ENCODE measurements at regions not wholly inside any gene's neighbourhood (a gene's known extent, or its start where the extent isn't known, plus 50 kb on each side); places are given as distances from the start of the nearest gene placed in this dataset.
A peak's percentile ranks its signal among the peaks of the same experiment; 100 is the strongest.
"Not testable (repeated sequence)": the region's sequence is repeated elsewhere in the genome, so short reads cannot be mapped to it uniquely, and the experiment has no call there.

DNA sequence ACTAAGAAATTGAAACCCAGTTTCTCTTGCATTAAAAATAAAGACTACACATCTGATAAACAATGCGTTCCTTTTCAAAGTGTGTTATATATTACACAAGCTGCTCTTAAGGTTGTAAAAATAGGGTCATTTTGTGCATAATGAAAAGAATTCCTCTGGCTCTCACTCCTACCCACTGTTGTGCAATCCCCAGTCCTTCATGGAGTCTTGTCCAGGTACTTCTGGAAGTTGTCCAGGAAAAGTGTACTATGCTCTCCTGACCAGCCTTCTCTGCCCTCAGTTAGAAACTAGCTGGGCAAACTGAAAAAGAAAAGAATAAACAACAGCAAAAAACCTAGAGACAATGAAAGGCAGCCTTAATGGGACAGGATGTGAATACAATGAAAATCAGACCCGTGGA is 345.5 kb upstream of the PAPPA start:
- DNase-seq (no peak), ATAC-seq (ENCODE audit: low read depth in 2 of 2) (no peak)
- Mint-ChIP-seq H3K36me3 (no peaks in the 10 kb centered on the region), H3K4me3 (no peak overlapping the region), H3K27me3 (no peaks in the 10 kb centered on the region), H3K9me3 (peaks cover 0 to 11% (median 1%) of the 10 kb centered on the region in 7 donors), H3K4me1 (no peaks in the 10 kb centered on the region), H3K27ac (no peak overlapping the region)

DNA sequence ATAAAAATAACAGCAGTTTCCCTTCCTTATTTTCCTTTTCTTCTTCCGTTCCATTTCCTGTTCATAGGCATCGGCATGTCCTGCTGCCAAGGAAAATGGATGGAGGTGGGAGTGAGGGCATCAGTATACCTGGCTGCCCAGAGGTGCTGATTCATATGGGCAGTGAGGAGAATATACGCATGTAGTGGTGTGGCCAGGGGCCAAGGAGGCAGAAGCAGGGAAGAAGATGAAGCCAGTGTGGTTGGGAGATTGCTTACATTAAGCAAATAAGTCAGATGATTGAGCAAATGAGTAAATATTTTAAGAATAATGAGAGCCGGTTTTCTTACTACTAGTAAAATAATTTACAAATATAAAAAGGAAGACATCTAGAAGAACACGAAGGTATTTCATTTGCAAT is 344.9 kb upstream of the PAPPA start:
- Mint-ChIP-seq H3K36me3 (no peaks in the 10 kb centered on the region), H3K4me1 (no peaks in the 10 kb centered on the region), H3K27ac (peak overlapping the region in 1 of 6 donors; percentile 9), H3K4me3 (no peak overlapping the region), H3K27me3 (no peaks in the 10 kb centered on the region), H3K9me3 (peaks cover 1 to 12% (median 5%) of the 10 kb centered on the region in 7 donors)
- DNase-seq (no peak), ATAC-seq (ENCODE audit: low read depth in 2 of 2) (no peak)

GRCh38 chr9:115810166-115810565 is 343.4 kb upstream of the PAPPA start:
- Mint-ChIP-seq H3K4me3 (no peak overlapping the region), H3K36me3 (no peaks in the 10 kb centered on the region), H3K27ac (no peak overlapping the region), H3K4me1 (no peaks in the 10 kb centered on the region), H3K9me3 (peaks cover 4 to 15% (median 8%) of the 10 kb centered on the region in 7 donors), H3K27me3 (no peaks in the 10 kb centered on the region)
- ATAC-seq (ENCODE audit: low read depth in 2 of 2): no peak
- no peak for DNase-seq

- no peak for ATAC-seq (ENCODE audit: low read depth in 2 of 2)
- no peaks in the 10 kb centered on the region for H3K27me3 Mint-ChIP-seq
- no peak for DNase-seq
- no peaks in the 10 kb centered on the region for H3K36me3 Mint-ChIP-seq
- H3K9me3 Mint-ChIP-seq: peaks cover 4 to 13% (median 9%) of the 10 kb centered on the region in 7 donors
- no peak overlapping the region for H3K27ac Mint-ChIP-seq
- no peak overlapping the region for H3K4me3 Mint-ChIP-seq
- no peaks in the 10 kb centered on the region for H3K4me1 Mint-ChIP-seq
Measured at GRCh38 chr9:115814081-115814480, 339.5 kb upstream of the PAPPA start.

- ATAC-seq (ENCODE audit: low read depth in 2 of 2) (no peak), DNase-seq (no peak)
- no peak overlapping the region for H3K27ac Mint-ChIP-seq
- no peaks in the 10 kb centered on the region for H3K27me3 Mint-ChIP-seq
- H3K4me1 Mint-ChIP-seq: no peaks in the 10 kb centered on the region
- H3K36me3 Mint-ChIP-seq: no peaks in the 10 kb centered on the region
- no peak overlapping the region for H3K4me3 Mint-ChIP-seq
- peaks cover 4 to 20% (median 9%) of the 10 kb centered on the region in 7 donors for H3K9me3 Mint-ChIP-seq
Measured at GRCh38 chr9:115815786-115816185, 337.8 kb upstream of the PAPPA start.

DNA sequence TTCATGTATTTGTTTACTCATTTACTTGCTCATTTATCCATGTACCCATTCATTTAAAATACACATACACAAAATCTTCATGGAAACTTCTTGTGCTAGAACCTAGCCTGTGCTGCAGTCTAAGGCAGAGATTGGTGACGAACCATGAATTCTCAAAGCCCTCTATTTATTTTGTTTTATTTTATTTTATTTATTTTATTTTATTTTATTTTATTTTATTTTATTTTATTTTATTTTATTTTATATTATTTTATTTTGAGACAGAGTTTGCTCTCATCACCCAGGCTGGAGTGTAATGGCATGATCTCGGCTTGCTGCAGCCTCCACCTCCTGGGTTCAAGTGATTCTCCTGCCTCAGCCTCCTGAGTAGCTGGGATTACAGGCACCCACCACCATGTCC is 334.9 kb upstream of the PAPPA start:
- H3K27ac Mint-ChIP-seq; H3K4me3 Mint-ChIP-seq; H3K36me3 Mint-ChIP-seq; ATAC-seq (ENCODE audit: low read depth in 2 of 2); H3K4me1 Mint-ChIP-seq; DNase-seq; H3K27me3 Mint-ChIP-seq: not testable (repeated sequence)
- H3K9me3 Mint-ChIP-seq: peaks cover 6 to 26% (median 9%) of the 10 kb centered on the region in 7 donors

- no peaks in the 10 kb centered on the region for H3K36me3 Mint-ChIP-seq
- no peak overlapping the region for H3K27ac Mint-ChIP-seq
- no peaks in the 10 kb centered on the region for H3K4me1 Mint-ChIP-seq
- no peak for DNase-seq
- no peak for ATAC-seq (ENCODE audit: low read depth in 2 of 2)
- no peak overlapping the region for H3K4me3 Mint-ChIP-seq
- H3K27me3 Mint-ChIP-seq: no peaks in the 10 kb centered on the region
- peaks cover 2 to 15% (median 4%) of the 10 kb centered on the region in 7 donors for H3K9me3 Mint-ChIP-seq
Measured at GRCh38 chr9:115832031-115832430, 321.6 kb upstream of the PAPPA start.

DNA sequence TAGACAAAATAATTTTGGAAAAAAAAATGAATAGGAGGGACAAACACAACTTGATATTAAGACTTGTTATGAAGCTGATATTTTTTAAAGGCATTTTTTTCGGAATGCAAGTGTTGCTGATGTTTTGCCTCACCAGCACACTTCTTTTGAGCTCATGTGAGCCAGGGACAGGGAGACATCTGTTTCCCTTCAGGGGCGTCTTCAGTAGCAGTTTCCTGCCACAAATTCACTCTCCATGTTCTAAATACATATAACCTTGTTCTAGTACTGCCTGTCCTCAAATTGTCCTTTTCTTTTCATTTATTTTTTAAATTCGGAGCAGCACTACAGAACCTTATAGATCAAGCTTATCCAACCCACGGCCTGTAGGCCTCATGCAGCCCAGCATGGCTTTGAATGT is 316.0 kb upstream of the PAPPA start:
- ATAC-seq (ENCODE audit: low read depth in 2 of 2): no peak
- no peaks in the 10 kb centered on the region for H3K27me3 Mint-ChIP-seq
- H3K27ac Mint-ChIP-seq: no peak overlapping the region
- no peaks in the 10 kb centered on the region for H3K4me1 Mint-ChIP-seq
- H3K9me3 Mint-ChIP-seq: peaks cover 0 to 11% (median 6%) of the 10 kb centered on the region in 7 donors
- no peaks in the 10 kb centered on the region for H3K36me3 Mint-ChIP-seq
- no peak for DNase-seq
- no peak overlapping the region for H3K4me3 Mint-ChIP-seq

DNA sequence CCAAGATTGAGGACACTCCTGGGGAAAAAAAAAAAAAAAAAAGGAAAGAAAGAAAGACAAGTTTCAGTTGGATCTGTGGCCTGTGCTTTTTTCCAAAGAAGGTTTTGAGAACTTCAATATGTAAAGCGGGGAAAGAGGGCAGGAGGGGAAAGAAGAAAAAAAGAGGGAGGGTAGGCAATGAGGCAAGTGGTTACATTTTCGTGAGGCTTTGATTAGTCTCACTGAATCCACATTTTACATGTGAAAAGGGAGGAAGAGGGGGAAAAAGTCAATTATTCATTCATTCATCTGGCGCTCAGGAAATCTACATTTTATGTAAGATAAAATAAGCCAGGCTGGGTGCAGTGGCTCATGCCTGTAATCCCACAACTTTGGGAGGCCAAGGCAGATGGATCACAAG is 315.2 kb upstream of the PAPPA start:
- DNase-seq (no peak), ATAC-seq (ENCODE audit: low read depth in 2 of 2) (no peak)
- H3K36me3 Mint-ChIP-seq: no peaks in the 10 kb centered on the region
- no peaks in the 10 kb centered on the region for H3K27me3 Mint-ChIP-seq
- peaks cover 3 to 13% (median 5%) of the 10 kb centered on the region in 7 donors for H3K9me3 Mint-ChIP-seq
- no peak overlapping the region for H3K4me3 Mint-ChIP-seq
- H3K27ac Mint-ChIP-seq: no peak overlapping the region
- no peaks in the 10 kb centered on the region for H3K4me1 Mint-ChIP-seq

DNA sequence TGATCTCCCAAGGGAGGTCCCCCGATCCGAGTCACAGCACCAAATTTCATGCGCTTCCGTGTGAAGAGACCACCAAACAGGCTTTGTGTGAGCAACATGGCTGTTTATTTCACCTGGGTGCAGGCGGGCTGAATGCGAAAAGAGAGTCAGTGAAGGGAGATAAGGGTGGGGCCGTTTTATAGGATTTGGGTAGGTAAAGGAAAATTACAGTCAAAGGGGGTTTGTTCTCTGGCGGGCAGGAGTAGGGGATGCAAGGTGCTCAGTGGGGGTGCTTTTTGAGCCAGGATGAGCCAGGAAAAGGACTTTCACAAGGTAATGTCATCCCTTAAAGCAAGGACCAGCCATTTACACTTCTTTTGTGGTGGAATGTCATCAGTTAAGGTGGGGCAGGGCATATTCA is 309.2 kb upstream of the PAPPA start:
- not testable (repeated sequence) for H3K27ac Mint-ChIP-seq; H3K27me3 Mint-ChIP-seq; H3K36me3 Mint-ChIP-seq; H3K4me3 Mint-ChIP-seq; ATAC-seq (ENCODE audit: low read depth in 2 of 2); DNase-seq; H3K4me1 Mint-ChIP-seq
- H3K9me3 Mint-ChIP-seq: peaks cover 0 to 17% (median 5%) of the 10 kb centered on the region in 7 donors

- H3K4me3 Mint-ChIP-seq: no peak overlapping the region
- H3K27me3 Mint-ChIP-seq: no peaks in the 10 kb centered on the region
Measured at GRCh38 chr9:115845648-115846312, 307.8 kb upstream of the PAPPA start.

DNA sequence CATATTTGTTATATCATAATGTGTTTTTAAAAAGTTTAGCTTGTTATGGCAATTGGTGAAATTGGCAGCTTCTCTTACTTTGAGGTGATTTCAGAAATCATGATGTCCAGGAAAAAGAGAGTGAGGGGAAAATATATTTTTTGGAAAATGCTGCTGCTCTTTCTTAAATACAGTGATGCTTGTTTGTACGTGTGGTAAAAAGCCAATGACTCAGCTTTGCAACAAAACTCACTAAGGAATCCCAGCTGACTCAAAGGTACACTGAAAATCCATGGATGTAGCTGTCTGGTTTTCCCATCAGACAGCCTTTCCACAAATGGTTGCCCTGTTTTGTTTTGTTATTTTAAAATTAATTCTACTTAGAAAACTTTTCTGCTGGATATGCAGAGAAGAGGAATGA is 306.4 kb upstream of the PAPPA start:
- Mint-ChIP-seq H3K27ac (no peak overlapping the region), H3K27me3 (no peaks in the 10 kb centered on the region), H3K36me3 (no peaks in the 10 kb centered on the region), H3K9me3 (peaks cover 0 to 13% (median 3%) of the 10 kb centered on the region in 7 donors), H3K4me1 (no peaks in the 10 kb centered on the region), H3K4me3 (no peak overlapping the region)
- no peak for ATAC-seq (ENCODE audit: low read depth in 2 of 2)
- DNase-seq: no peak

More at GRCh38 chr9:115845648-115846312, 307.8 kb upstream of the PAPPA start:
- ATAC-seq (ENCODE audit: low read depth in 2 of 2) (no peak), DNase-seq (no peak)
- Mint-ChIP-seq H3K4me1 (no peaks in the 10 kb centered on the region), H3K36me3 (no peaks in the 10 kb centered on the region), H3K27ac (no peak overlapping the region), H3K9me3 (peaks cover 0 to 15% (median 3%) of the 10 kb centered on the region in 7 donors)

DNA sequence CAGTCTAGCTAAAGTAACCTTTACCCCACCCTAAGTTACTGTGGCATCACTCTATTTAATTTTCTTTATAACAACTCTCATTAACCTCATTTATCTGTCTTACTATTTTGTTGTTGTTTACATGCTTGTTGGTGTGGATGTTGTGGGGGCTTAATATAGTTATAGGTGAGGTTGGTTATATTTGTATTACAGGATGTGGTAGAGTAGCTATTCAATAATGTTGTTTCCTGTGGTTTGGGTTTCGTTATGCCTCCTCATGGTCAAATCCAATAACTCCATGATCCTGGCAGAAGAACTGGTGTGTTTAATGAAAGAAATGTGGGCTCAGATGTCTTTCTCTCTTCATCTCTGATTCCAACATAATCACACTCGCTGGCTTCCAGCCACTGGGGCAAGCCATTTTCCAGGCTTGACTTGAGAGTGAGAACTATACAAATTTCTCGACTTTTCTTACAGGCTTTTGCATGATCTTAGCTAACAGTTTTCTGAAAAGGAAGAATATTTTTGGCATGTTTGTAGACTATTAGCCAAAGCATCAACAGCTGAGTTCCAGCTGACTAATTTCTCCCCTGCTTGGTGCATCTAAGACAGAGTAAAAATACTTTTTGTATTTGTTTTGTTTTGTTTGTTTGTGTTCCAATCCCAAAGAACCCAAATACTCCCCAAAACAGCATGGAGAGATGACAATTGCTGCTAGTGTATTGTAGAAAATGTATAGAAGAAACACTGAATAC is 303.7 kb upstream of the PAPPA start:
- no peak for DNase-seq
- H3K27me3 Mint-ChIP-seq: no peaks in the 10 kb centered on the region
- H3K4me3 Mint-ChIP-seq: no peak overlapping the region
- H3K4me1 Mint-ChIP-seq: no peaks in the 10 kb centered on the region
- no peak for ATAC-seq (ENCODE audit: low read depth in 2 of 2)
- no peak overlapping the region for H3K27ac Mint-ChIP-seq
- no peaks in the 10 kb centered on the region for H3K36me3 Mint-ChIP-seq
- H3K9me3 Mint-ChIP-seq: peaks cover 0 to 8% (median 0%) of the 10 kb centered on the region in 7 donors

DNA sequence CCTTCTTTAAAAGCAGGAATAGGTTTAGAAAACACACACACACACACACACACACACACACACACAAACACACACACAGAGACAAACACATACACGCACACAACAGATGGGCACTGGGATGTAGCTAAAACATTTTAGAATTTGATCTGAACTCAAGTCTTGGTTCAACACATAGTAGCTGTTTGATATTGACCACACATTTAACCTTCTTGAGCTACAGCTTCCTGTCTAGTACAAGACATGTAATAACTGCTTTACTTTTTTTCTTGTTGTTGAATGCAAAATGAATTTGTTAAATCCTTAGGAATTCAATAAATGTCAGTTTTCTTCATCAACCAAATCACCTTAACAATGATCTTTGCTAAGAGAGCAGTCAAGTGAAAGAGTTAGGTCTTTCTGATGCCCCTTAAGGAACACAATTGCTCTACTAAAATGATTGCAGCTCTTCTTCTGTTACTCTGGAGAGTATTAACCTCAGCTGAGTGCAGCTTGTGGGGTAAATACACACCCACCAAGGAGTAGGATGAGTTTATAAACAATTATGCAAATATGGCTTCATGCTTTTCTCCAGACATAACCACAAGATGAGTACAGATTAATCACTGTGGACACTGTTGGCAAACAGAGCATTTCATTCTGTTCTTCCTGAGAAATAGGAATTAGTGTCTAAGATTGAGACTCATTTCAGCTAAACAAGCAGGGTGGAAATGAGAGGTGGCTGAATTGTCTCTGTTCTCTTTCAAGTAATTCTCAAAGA is 302.9 kb upstream of the PAPPA start:
- no peak overlapping the region for H3K4me3 Mint-ChIP-seq
- H3K9me3 Mint-ChIP-seq: peaks cover 0 to 8% (median 0%) of the 10 kb centered on the region in 7 donors
- no peaks in the 10 kb centered on the region for H3K27me3 Mint-ChIP-seq
- DNase-seq: no peak
- H3K36me3 Mint-ChIP-seq: no peaks in the 10 kb centered on the region
- H3K27ac Mint-ChIP-seq: no peak overlapping the region
- no peaks in the 10 kb centered on the region for H3K4me1 Mint-ChIP-seq
- ATAC-seq (ENCODE audit: low read depth in 2 of 2): no peak

Data from naive B cell (primary cell).